Tibial artery (tissue), 4 donors: ENCODE measurements at regions not wholly inside any gene's neighbourhood (a gene's known extent, or its start where the extent isn't known, plus 50 kb on each side); places are given as distances from the start of the nearest gene placed in this dataset.

Experiments used
- DNase-seq, 2 donors: peaks; one replicate each; pipeline ENCODE4 v3.0.0-alpha.2; 2019
- H3K27ac ChIP-seq, 2 donors: fragments of 200-600 bp; sonication (generic) in 1 of 2; 1 replicate in 1 of 2; 2 replicates in 1 of 2; pipeline ENCODE4 v1.5.1; 2018 to 2019; ENCODE audit warnings: mild to moderate bottlenecking in 1 of 2
- H3K27me3 ChIP-seq, 2 donors: fragments of 200-600 bp; sonication (generic) in 1 of 2; one replicate each; pipeline versions ENCODE4 v1.5.1 to v1.6.0; 2016 to 2019
- H3K36me3 ChIP-seq, 3 donors: fragments of 200-600 bp; sonication (generic) in 2 of 3; one replicate each; pipeline ENCODE4 v1.5.1; 2016 to 2019; ENCODE audit warnings: mild to moderate bottlenecking in 2 of 3
- H3K4me1 ChIP-seq, 4 donors: fragments of 200-600 bp; sonication (generic) in 2 of 4; 1 replicate in 3 of 4; 2 replicates in 1 of 4; pipeline ENCODE4 v1.5.1; 2016 to 2019
- H3K4me3 ChIP-seq, 2 donors: fragments of 200-600 bp; sonication (generic) in 1 of 2; 1 replicate in 1 of 2; 2 replicates in 1 of 2; pipeline ENCODE4 v1.5.1; 2018 to 2019; ENCODE audit warnings: mild to moderate bottlenecking in 2 of 2
- H3K9me3 ChIP-seq, 3 donors: fragments of 200-600 bp; sonication (generic) in 1 of 3; one replicate each; pipeline ENCODE4 v1.5.1; 2016 to 2019
- intact Hi-C: fragments of 100-400 bp; cut with DNase I; formaldehyde crosslinking; loops from one replicate; pipeline ENCODE4 v1.15.0; 2023; ENCODE audit warnings: low total_unique reads
- TF ChIP-seq, protein P1 (sequence below), 2 experiments: fragments of 200-600 bp in 1 of 2; fragments of 450-650 bp in 1 of 2; IDR thresholded peaks; one replicate each; pipeline ENCODE4 v1.5.1; 2017 to 2019; ENCODE audit warnings: antibody characterized with exemption in 2 of 2, mild to moderate bottlenecking in 1 of 2, moderate library complexity in 1 of 2

DNA sequence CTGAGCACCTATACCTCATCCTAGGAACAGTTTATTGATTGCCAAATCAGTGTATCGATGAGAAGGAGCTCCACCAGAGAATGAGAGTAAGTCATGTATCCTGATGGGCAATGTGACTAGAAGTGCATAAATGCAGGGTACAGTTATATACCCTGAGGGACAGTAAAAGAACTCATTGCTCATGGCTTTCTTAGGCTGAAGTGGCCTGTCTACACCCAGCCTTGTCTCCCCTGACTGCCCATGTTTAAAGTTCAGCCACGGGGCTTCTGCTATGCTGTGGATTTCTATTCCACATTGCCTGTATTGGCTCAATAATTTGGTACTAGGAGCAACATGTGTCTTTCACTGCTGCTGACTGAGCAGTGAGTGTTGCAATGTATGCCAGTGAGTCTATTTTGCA is 400.4 kb upstream of the IMPG1 start:
- Histone ChIP-seq H3K27ac (no peak overlapping the region), H3K9me3 (peaks cover 0 to 6% (median 0%) of the 10 kb centered on the region in 3 donors), H3K4me3 (no peak overlapping the region), H3K36me3 (no peaks in the 10 kb centered on the region), H3K27me3 (no peaks in the 10 kb centered on the region), H3K4me1 (no peaks in the 10 kb centered on the region)
- DNase-seq, result no peak
- intact Hi-C loops, result no loop called here
- TF ChIP-seq, protein P1, sequence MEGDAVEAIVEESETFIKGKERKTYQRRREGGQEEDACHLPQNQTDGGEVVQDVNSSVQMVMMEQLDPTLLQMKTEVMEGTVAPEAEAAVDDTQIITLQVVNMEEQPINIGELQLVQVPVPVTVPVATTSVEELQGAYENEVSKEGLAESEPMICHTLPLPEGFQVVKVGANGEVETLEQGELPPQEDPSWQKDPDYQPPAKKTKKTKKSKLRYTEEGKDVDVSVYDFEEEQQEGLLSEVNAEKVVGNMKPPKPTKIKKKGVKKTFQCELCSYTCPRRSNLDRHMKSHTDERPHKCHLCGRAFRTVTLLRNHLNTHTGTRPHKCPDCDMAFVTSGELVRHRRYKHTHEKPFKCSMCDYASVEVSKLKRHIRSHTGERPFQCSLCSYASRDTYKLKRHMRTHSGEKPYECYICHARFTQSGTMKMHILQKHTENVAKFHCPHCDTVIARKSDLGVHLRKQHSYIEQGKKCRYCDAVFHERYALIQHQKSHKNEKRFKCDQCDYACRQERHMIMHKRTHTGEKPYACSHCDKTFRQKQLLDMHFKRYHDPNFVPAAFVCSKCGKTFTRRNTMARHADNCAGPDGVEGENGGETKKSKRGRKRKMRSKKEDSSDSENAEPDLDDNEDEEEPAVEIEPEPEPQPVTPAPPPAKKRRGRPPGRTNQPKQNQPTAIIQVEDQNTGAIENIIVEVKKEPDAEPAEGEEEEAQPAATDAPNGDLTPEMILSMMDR (IDR thresholded peaks at IDR 0.05), result no peak

- no peak for DNase-seq
- TF ChIP-seq, protein P1 (IDR thresholded peaks at IDR 0.05), result no peak
- no peak overlapping the region for H3K27ac ChIP-seq
- H3K4me3 ChIP-seq, result no peak overlapping the region
- intact Hi-C loops, result no loop called here
- no peaks in the 10 kb centered on the region for H3K9me3 ChIP-seq
- no peaks in the 10 kb centered on the region for H3K4me1 ChIP-seq
- H3K36me3 ChIP-seq, result no peaks in the 10 kb centered on the region
- no peaks in the 10 kb centered on the region for H3K27me3 ChIP-seq
Measured at GRCh38 chr6:76466286-76466685, 393.8 kb upstream of the IMPG1 start.

DNA sequence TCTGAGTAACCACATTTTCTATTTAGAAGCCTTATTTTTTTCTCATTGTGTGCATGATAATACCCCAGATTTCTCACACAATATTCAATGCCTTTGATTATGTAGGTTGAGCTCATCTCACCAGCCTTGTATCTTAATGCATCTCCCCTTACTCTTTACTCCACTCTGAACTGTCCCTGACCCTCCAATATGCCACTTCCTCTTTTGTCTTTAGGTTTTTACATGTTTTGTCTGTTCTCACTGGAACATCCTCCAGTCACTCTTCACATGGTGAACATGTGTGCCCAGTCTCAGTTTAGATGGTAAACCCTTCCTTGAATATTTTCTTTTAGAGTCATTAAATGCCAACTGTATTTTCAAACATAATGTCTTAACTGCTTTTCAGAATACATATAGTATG is 392.9 kb upstream of the IMPG1 start:
- Histone ChIP-seq H3K27ac (no peak overlapping the region), H3K36me3 (no peaks in the 10 kb centered on the region), H3K4me3 (no peak overlapping the region), H3K9me3 (no peaks in the 10 kb centered on the region), H3K4me1 (no peaks in the 10 kb centered on the region), H3K27me3 (no peaks in the 10 kb centered on the region)
- DNase-seq, result no peak
- TF ChIP-seq, protein P1 (IDR thresholded peaks at IDR 0.05), result no peak
- intact Hi-C loops, result no loop called here

- Histone ChIP-seq H3K4me3 (no peak overlapping the region), H3K4me1 (no peaks in the 10 kb centered on the region), H3K27ac (no peak overlapping the region), H3K9me3 (no peaks in the 10 kb centered on the region), H3K27me3 (no peaks in the 10 kb centered on the region), H3K36me3 (no peaks in the 10 kb centered on the region)
- TF ChIP-seq, protein P1 (IDR thresholded peaks at IDR 0.05), result no peak
- peak in 1 of 2 donors; percentile 56 for DNase-seq
- intact Hi-C loops, result no loop called here
Measured at GRCh38 chr6:76453270-76453669, 380.8 kb upstream of the IMPG1 start.

- H3K9me3 ChIP-seq, result no peaks in the 10 kb centered on the region
- H3K4me1 ChIP-seq, result no peaks in the 10 kb centered on the region
- no peak overlapping the region for H3K27ac ChIP-seq
- TF ChIP-seq, protein P1 (IDR thresholded peaks at IDR 0.05), result no peak
- intact Hi-C loops, result no loop called here
- H3K4me3 ChIP-seq, result no peak overlapping the region
- H3K27me3 ChIP-seq, result no peaks in the 10 kb centered on the region
- H3K36me3 ChIP-seq, result no peaks in the 10 kb centered on the region
- no peak for DNase-seq
Measured at GRCh38 chr6:76451926-76452709, 379.7 kb upstream of the IMPG1 start.
